NOMO-1 (cell line): ENCODE measurements at regions not wholly inside any gene's neighbourhood (a gene's known extent, or its start where the extent isn't known, plus 50 kb on each side); places are given as distances from the start of the nearest gene placed in this dataset.

Experiments used
- DNase-seq, 2 experiments: peaks; one replicate each; lab custom pipeline; 2025; ENCODE audit not compliant: unreplicated experiment in 2 of 2; lab: John Stamatoyannopoulos, UW

DNA sequence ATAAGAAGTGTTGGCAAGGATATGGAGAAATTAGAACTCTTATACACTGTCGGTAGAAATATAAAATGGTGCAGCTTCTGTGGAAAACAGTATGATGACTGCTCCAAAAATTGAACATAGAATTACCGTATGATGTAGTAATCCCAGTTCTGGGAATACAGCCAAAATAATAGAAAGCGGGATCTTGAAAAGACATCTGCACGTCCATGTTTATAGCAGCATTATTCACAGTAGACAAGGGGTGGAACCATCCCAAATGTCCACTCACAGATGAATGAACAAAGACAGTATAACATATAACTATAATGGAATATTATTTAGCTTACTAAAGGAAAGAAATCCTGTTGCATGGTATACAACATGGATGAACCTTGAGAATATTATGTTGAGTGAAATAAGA, 257.7 kb downstream of the TDRD15 start:
- DNase-seq, result no peak

DNA sequence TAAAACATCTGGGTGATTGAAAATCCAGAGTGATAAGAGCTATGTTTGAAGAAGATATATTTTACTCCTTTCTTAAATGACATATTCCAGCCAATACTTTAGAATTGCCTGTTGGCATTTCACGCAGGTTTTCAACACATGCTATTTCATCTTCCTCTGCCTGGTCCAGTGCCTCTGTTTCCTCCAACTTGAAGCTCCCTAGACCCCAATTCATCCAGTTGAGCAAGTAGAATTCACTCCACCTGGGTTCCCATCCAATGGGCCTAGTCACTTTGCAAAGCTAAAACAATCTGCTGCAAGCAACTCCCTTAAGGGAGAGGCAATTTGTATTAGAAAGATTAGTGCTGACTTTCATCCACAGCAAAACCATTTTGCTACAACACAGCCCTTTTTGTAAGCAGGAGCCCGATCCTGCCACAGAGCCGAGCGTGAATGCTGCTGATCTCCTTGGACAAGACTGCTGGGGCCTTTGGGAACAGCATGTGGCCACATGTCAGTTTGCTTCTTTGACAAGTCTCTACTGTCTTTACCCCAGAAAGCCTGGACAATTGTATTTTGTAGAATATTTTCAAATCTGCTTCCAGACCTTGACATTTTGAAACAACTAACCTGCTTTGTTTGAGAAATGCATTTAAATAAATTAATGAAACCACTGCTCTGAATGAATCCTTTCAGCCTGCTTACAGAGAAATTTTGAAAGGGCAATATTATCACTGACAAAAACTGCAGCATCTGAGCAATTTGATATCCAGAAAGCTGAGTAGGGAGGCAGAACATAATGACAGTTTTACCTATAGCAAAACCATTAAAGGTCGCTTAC, 259.1 kb downstream of the TDRD15 start:
- DNase-seq, result no peak

DNA sequence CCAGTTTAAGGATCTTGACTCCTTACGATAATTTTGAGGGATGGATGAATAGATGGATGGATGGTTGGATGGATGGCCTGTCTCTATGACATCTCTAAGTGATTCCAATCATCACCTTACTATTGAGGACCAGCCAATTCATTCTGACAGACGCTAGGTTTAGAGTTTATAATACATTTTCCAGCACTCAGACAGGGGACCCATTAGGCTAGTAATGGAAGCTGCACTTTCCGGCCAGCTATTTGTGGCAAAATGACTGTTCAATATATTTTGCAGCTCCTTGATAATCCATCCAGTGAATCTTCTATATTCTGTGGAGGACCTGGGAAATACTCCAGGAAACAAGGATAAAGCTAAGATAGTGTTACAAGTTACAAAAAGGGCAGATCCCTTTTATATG, 262.9 kb downstream of the TDRD15 start:
- DNase-seq, result no peak

DNA sequence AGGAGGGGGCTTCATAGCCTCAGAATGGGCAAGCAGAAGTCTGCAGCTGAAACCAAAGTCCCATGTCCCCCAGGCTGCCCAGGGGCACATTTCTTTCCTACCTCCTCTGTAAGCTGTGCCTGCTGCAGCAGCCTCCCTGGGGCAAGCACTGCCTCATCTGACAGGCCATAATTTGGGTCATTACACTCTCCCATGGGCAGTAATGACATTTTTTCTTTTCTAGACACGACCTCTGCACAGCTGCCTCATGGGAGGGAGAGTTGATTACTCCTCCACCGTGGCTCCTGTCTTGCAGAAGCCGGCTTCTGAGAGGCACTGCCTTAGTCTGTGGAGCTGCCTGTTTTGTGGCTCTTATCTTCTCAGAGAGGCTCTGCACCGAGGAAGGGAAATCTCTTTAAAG, 268.9 kb downstream of the TDRD15 start:
- no peak for DNase-seq

DNA sequence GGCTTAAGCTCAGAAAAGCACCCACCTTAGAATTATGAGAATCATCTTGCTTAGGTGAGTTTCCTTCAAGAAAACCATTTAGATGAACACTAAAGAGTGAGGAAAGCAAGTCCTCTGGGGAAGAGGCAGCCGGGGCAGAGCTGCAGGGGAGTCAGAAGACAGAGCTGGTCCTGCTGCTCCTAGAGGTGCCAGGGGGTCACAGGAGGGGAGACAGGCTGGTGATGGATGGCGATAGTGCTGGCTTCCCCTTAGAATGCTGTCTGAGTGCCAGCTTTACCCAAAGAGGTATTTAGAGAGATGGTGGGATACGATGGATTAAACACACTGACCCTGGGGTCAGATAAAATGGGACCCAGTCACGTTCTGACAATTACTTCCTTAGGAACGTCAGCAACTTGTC, 269.4 kb downstream of the TDRD15 start:
- no peak for DNase-seq

DNA sequence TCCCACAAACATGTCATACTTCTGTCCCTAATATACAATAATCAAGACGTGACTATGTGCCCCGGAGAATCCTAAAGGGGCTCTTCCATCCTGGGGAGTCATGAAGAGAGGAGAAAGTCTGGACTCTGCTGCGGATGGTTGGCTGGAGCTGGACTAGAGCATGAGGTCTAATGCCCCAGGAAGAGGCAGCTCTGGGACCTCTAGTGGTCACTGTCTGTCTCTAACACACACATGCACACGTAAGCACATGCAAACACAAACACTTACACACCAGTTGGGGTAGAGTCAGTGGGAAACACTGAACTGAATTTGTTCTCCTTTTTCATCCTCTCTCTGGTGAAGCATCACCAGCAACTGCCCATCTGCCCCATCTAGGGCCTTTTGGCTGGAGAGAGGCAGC, 271.6 kb downstream of the TDRD15 start:
- peak in 1 of 2 experiments; percentile 8 for DNase-seq

DNA sequence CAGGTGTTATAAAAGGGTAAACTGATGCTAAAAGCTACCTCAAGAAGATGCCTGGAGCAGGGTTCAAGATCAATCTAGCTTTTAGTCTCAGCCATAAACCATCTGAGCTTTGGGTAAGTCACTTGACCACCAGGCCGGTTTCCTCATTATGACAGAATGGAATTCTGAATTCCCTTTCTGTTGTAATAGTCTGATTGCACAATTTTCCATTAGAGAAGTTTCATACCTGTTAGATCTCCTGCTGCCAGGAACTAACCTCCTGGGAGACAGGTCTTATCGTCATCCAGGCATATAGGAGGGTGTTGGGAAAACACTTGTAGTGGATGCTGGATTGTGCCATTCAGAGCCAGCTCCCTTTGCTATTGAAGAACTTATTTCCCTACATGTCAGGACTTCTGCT, 272.5 kb downstream of the TDRD15 start:
- DNase-seq, result no peak

DNA sequence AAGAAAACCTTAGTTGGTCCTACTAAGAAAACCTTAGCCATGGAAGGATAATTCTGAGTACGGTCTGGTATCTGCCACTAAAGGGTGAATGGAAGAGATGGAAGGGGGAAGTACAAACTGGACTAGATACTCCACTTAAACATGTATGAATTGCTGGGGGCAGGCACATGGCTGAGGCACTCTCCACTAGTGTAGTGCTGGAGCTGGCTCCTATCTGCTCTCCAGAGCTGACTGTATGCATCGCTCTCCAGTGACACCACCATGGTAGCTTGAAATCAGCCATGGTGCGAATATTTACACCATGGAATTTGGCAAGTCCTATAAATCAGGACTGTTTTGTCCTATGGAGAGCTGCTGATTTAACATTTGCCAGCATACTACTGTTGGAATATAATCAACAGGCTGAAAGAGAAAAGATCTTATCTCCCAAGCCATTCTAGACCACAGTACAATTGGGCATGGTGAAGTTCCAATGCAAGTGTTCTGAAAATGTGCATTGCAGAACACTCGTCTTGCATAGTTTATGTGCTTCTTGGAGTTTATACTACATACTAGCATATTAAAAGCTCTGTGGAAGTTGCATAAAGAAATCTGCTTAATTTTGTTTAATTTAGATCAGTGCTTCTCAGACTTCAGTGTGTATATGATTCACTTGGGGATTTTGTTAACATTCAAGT, 277.4 kb downstream of the TDRD15 start:
- no peak for DNase-seq

DNA sequence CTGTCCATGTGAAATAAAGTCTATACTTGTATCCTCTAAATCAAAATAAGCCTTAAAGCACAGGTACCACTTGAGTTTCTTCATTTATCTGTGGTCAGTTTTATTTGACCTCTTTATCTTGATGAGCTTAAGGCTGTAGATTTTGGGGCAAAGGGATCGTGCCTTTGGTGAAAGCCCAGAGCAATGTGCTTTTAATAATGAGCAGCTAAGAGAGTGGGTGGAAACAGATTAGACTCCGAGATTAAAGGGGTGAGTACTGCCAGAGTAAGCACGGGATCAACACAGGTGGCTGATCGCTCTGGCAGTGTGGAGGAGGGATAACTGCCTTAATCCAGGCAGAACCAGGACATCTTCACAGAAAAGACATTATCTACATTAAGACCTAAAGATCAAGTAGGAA, 280.4 kb downstream of the TDRD15 start:
- DNase-seq, result no peak

DNA sequence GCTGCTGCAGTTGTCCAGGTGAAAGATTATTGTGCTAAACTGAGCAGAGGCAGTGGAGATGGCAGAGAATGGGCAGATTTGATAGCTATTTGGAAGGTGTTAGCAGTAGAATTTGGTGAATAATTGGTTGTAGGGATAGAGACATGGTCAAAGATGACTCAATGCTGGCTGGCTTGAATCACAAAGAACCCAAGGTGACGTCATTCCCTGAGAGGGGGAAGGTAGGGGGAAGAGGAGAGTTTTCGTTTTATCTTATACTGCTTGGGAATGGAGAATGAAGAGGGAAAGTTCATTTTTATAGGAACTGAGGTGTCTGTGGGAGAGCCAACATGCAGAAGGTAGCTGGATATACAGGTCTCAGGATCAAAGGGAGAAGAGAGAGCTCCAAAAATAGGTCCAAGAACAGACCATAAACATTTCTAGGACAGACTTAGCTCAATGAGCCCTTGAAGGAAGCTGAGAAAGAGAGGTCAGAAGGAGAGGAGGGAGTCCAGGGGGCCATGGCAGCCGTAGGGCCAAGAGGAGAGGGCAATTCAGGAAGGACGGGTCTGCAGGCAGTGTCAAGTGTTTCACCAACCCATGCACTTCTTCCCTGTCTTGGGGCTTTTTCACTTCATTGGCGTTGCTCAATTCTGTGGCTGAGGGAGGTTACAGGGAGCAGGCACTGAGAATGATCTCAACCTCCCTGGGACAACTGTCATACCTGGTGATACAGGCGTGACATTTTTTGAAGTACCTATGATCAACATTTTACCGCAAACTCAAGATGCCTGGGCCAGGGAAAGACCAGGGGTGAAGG, 281.3 kb downstream of the TDRD15 start:
- peak; percentile 68 for DNase-seq

DNA sequence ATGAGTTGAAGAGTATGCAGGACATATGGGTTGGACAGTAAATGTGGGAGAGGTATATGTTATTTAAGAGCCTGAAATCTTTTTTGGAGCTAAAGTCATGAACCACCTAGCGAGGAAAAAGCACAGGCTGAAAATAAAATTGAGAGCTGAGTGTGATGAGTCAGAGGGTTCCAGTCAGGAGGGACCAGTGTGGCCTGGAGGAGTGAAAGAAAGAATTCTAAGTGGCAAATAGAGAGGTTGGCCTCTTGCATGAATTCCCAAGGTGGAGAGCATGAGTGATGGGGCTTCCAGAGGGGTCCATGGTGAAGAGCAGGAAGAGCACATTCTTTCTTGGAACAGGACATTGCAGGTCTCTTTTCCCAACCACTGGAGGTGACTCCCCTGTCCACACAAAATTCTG, 282.6 kb downstream of the TDRD15 start:
- no peak for DNase-seq

DNA sequence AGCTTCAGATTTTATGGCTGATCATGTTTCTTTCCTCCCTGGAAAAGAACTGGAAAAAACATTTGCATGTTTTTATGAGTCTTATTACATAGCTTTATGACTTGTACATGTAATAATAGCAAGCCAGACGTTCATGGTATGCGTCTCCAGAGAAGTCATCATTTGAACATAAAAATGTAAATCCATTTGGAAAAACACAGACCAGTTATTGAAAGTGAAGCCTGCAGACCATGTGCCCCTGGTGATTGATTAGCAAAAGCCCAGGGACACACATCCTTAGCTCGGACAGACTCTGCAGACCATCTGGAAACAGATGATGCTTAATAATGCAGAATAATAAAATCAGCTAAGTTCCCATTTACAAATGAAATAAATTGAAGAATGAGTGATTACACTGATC, 283.1 kb downstream of the TDRD15 start:
- DNase-seq, result no peak

DNA sequence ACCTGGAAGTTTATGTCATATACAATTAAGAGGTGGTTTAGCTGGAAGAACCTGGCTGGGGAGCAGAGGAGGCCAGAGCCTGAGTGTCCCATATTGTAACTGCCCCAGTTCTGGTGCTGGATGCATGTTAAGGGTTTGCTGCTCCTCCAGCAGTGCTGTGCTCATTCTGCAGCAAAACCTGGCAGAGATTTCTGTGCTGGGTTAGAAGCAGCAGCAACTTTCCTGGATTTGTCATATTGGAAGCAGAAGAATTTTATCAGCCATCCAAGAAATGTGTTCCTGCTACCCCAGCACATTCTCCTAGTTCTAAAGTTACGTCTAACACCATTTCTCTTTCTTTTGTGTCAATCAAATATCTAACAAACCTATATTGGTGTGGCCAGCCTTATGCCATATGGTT, 284.1 kb downstream of the TDRD15 start:
- no peak for DNase-seq

DNA sequence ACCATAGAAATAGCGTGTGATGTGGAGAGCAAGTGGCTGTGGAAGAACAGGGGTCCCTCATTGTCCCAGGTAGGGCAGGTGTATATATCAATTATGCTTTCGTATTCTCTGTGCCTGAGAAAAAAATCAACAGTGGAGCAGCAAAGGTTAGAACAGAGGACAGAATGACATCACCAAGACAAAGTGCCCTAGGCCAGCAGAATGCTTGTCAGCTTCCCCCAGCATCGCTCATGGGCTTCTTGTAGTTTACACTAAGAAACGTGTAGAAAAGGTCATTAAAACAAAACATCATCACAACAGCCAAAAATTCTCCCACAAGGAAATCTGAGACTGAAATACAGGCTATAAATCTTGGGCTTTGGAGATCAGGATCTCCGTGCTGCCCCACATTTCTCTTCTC, 288.0 kb downstream of the TDRD15 start:
- no peak for DNase-seq

DNA sequence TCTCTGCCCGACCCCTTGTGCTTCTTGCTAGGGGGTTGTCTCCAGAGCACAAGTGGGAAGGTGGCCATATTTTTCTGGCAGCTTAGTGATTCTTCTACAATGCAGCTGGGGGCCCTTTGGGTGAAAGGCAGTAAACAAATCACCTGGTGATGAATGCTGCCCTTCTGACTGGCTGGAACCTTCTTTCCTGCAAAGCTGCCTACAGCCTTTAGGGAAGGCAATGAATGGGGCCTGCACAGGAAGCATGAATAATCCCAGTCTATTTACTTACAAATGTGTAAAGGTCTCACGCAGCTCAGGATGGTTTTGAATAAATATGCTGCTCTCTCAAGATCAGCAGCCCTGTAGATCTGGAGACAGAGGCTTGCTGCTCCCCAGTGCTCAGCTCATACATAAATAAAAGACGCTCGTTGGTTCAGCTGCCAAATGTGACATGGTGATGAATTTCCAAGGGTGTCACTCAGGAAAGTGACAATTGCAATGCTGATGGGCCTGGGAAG, 289.2 kb downstream of the TDRD15 start:
- no peak for DNase-seq

DNA sequence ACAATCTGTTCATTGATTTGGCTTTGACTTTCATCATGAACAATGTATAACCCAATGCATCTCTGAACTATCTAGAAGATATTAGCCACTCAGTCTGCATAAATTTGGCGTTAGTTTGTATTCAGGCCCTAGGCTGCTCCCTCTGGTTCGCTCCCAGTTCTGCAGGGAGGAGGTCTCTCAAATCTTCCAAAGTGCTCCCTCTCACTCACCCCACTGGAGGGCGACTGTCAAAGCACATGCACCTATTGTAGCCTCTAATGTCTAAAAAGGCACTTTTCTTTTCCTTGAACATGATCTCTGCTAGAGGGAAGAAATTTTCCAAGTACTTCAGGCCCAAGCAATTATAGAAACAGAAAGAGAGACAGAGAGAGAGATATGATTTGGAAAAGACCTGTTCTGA, 291.5 kb downstream of the TDRD15 start:
- no peak for DNase-seq

DNA sequence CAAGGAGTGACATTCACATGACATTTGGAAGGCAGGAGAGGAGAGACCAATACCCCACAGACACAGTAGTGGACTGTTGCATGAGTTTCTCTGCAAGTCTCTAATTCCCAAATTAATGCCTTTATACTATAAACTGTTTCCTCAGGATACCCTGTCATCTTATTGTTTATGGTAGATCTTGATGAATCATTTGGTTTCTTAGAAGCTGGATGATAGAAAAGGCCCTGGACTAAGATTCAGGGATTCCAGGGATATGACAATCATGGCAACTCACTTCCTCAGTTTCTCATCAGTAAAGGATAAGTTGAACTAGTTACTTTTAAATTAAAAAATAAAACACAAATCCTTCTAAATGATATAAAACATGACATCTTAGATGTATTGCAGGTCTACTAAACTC, 292.5 kb downstream of the TDRD15 start:
- DNase-seq, result no peak

DNA sequence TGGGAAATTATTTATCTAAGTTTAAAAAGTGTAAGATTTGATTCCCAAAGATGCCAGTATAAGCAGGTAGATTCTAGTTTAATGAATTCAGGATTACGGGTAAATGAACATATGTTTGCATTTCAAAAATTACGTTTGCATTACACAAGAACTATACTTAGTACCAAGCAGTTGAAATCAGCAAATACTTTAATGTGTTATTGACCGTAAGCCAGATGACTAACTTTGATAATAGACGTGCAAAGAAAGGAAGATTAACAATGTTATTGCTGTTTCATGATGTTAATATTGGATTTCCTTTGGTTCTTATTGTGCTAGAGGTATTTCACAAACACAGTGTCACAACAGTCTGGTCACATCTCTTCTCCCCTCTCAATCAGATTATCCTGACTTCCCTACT, 294.7 kb downstream of the TDRD15 start:
- no peak for DNase-seq

DNA sequence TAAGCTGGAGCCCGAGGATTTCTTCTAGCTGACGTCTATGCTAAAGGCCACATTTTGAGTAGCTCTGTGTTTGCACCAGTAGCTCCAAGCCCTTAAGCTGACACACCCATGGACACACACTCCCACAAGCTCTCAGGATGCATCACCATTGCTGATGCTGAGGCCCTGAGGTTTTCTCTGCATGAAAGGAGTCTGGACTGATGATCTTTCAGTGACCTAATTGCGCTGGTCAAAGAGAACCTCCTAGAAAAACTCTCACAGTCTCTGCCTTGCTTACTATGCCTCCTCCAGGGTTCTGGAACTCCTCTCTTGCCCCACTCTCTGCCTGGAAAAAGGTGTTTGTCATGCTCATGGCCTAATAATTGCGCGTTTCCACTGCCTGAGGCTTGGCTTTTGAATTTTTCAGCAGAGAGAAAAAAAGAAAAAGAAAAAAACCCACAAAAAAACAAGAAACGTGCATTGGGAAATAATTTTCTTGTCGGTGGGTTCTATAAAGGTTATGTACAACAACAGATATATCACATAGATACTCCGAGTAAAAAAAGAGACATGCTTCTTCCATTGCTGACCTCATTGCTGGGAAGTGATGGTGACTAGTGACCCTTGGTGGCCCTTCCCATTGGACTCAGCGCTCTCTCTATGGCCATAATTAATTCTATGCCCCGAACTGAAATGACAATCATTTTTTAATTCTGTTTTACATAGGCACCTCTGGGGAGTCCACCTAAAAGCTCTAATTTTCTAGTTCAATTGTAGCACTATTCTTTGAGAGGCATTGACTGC, 297.0 kb downstream of the TDRD15 start:
- DNase-seq, result no peak

DNA sequence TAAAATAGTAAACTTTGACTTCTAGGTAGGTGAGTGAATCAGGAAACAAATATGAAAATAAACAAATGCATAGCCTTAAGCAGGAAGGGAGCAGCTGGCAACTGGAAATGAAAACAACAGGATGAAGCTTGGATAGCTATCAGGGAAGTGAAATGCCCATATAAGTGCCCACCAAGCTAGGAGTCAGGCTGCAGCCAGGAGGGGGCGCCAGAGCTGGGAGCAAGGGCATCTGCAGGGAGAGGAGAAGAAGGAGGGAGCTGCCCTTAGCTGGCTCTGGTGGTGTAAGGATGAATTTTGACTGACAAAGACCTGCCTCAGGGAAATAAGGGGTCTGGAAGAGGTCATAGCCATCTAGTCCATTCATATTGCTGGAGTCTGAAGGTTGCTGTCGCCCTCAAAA, 298.3 kb downstream of the TDRD15 start:
- no peak for DNase-seq
